HCT116 (cell line): ENCODE measurements at regions not wholly inside any gene's neighbourhood (a gene's known extent, or its start where the extent isn't known, plus 50 kb on each side); places are given as distances from the start of the nearest gene placed in this dataset.

ENCODE experiments used
- ATAC-seq: fragments of 200-7000 bp; cut with Tn5 transposase; 2 replicates; pipeline ENCODE4 v1.9.1; 2020; ENCODE audit warnings: mild to moderate bottlenecking, moderate library complexity
- BruUV-seq: library from RNA; stranded (reverse); fragments of 400-500 nt; replicated peaks from 2 replicates; lab custom pipeline; 2021; lab: Mats Ljungman, UMichigan
- CTCF ChIA-PET: fragments of 300-600 bp; sonication (Branson Sonifier 250); formaldehyde crosslinking; loops from one replicate; lab custom pipeline; 2021; ENCODE audit warnings: antibody characterized with exemption; lab: Charles Lee
- POLR2A ChIA-PET: fragments of 300-600, 350-600 bp; sonication (Branson Sonifier 250); formaldehyde crosslinking; loops from one replicate; lab custom pipeline; 2021; ENCODE audit warnings: antibody characterized with exemption; lab: Charles Lee
- RAD21 ChIA-PET, 2 experiments: fragments of 300-600 bp; sonication (Branson Sonifier 250); formaldehyde crosslinking; loops; one replicate each; lab custom pipeline; 2023; ENCODE audit warnings: low total read pairs in 2 of 2; ENCODE audit not compliant: uncharacterized antibody in 2 of 2, unreplicated experiment in 2 of 2, low non-redundant PET in 1 of 2; lab: Charles Lee
- DNase-seq: peaks from one replicate; pipeline ENCODE4 v3.0.0-alpha.2; 2010; ENCODE audit warnings: low read depth, low spot score
- H2AFZ ChIP-seq: fragments of 200-600 bp; shearing (Covaris generic), sonication (generic); 2 replicates; pipeline ENCODE4 v1.6.1; 2017; ENCODE audit warnings: low read depth, mixed run types, mixed read lengths, antibody characterized with exemption, low read length; ENCODE audit not compliant: poor library complexity, severe bottlenecking
- H3K27ac ChIP-seq: 2 replicates; pipeline ENCODE4 v1.5.1; 2012; ENCODE audit warnings: low read depth, low read length
- H3K27me3 ChIP-seq: fragments of 200-600 bp; sonication (generic); 2 replicates; pipeline ENCODE4 v1.6.1; 2016; ENCODE audit warnings: mixed run types, low read length, mixed read lengths; ENCODE audit not compliant: insufficient read depth
- H3K36me3 ChIP-seq, 2 experiments: fragments of 200-500 bp in 1 of 2; fragments of 200-600 bp in 1 of 2; sonication (Bioruptor generic) in 1 of 2; sonication (generic) in 1 of 2; 2 replicates each; pipeline versions ENCODE4 v1.5.1 to v1.6.1; 2014 to 2016; ENCODE audit warnings: low read length in 2 of 2, inconsistent platforms in 1 of 2, mixed read lengths in 1 of 2, mixed run types in 1 of 2; ENCODE audit not compliant: insufficient read depth in 2 of 2, control insufficient read depth in 1 of 2
- H3K4me1 ChIP-seq, 2 experiments: fragments of 200-600 bp in 1 of 2; sonication (generic) in 1 of 2; 2 replicates each; pipeline versions ENCODE4 v1.5.1 to v1.6.1; 2012 to 2017; ENCODE audit warnings: low read length in 2 of 2, inconsistent platforms in 1 of 2, mild to moderate bottlenecking in 1 of 2, mixed read lengths in 1 of 2, mixed run types in 1 of 2, moderate library complexity in 1 of 2; ENCODE audit not compliant: insufficient read depth in 2 of 2, control insufficient read depth in 1 of 2
- H3K4me2 ChIP-seq: fragments of 200-600 bp; sonication (generic); 2 replicates; pipeline ENCODE4 v1.6.1; 2017; ENCODE audit warnings: mixed run types, low read length, mixed read lengths
- H3K4me3 ChIP-seq, 2 experiments: fragments of 200-600 bp in 1 of 2; sonication (generic) in 1 of 2; replicated peaks in 1 of 2; 2 replicates each; pipeline ENCODE4 v1.5.1; 2011 to 2016; ENCODE audit warnings: low read length in 2 of 2, control low read depth in 1 of 2, low read depth in 1 of 2, mild to moderate bottlenecking in 1 of 2, mixed read lengths in 1 of 2, mixed run types in 1 of 2
- H3K79me2 ChIP-seq: fragments of 200-600 bp; sonication (generic); 2 replicates; pipeline ENCODE4 v1.6.1; 2017; ENCODE audit warnings: mild to moderate bottlenecking, mixed run types, low read length, moderate library complexity, mixed read lengths; ENCODE audit not compliant: insufficient read depth
- H3K9ac ChIP-seq: fragments of 200-600 bp; sonication (generic); 2 replicates; pipeline ENCODE4 v1.6.1; 2016; ENCODE audit warnings: low read length, mixed read lengths
- H3K9me2 ChIP-seq: fragments of 200-600 bp; sonication (generic), shearing (Covaris generic); 2 replicates; pipeline ENCODE4 v1.6.1; 2017; ENCODE audit warnings: mixed run types, mild to moderate bottlenecking, moderate library complexity; ENCODE audit not compliant: insufficient read depth
- H3K9me3 ChIP-seq, 2 experiments: fragments of 200-500 bp in 1 of 2; fragments of 200-600 bp in 1 of 2; sonication (Bioruptor generic) in 1 of 2; sonication (generic) in 1 of 2; 2 replicates each; pipeline ENCODE4 v1.6.1; 2014 to 2017; ENCODE audit warnings: low read length in 2 of 2, mixed read lengths in 2 of 2, inconsistent platforms in 1 of 2, low read depth in 1 of 2, mild to moderate bottlenecking in 1 of 2, mixed run types in 1 of 2, moderate library complexity in 1 of 2; ENCODE audit not compliant: control insufficient read depth in 1 of 2, insufficient read depth in 1 of 2
- H4K20me1 ChIP-seq: fragments of 200-600 bp; sonication (generic), shearing (Covaris generic); 2 replicates; pipeline ENCODE4 v1.6.1; 2017; ENCODE audit warnings: mixed run types, mild to moderate bottlenecking, moderate library complexity; ENCODE audit not compliant: insufficient read depth
- CEBPB ChIP-seq: IDR thresholded peaks from 2 replicates; pipeline ENCODE4 v1.6.1; 2012; ENCODE audit warnings: low read depth
- EGR1 ChIP-seq: IDR thresholded peaks from 2 replicates; pipeline ENCODE4 v1.6.1; 2012; ENCODE audit warnings: low read depth
- ELF1 ChIP-seq: IDR thresholded peaks from 2 replicates; pipeline ENCODE4 v1.6.1; 2012; ENCODE audit warnings: low read depth, borderline replicate concordance
- EZH2phosphoT487 ChIP-seq: fragments of 200-600 bp; IDR thresholded peaks from 2 replicates; pipeline ENCODE4 v1.6.1; 2018; ENCODE audit warnings: antibody characterized with exemption, borderline replicate concordance
- FOSL1 ChIP-seq: IDR thresholded peaks from 2 replicates; pipeline ENCODE4 v1.6.1; 2012; ENCODE audit warnings: low read depth
- JUND ChIP-seq: IDR thresholded peaks from 2 replicates; pipeline ENCODE4 v1.6.1; 2012
- POLR2A ChIP-seq: IDR thresholded peaks from 2 replicates; pipeline ENCODE4 v1.7.0; 2011; ENCODE audit warnings: borderline replicate concordance; ENCODE audit not compliant: insufficient read depth, insufficient read length; ENCODE audit errors: extremely low read depth
- SIN3A ChIP-seq: IDR thresholded peaks from 2 replicates; pipeline ENCODE4 v1.6.1; 2012; ENCODE audit warnings: low read depth
- SRF ChIP-seq: IDR thresholded peaks from 2 replicates; pipeline ENCODE4 v1.6.1; 2012; ENCODE audit warnings: low read depth
- YY1 ChIP-seq: IDR thresholded peaks from 2 replicates; pipeline ENCODE4 v1.6.1; 2011; ENCODE audit warnings: low read length, low read depth, moderate library complexity, mild to moderate bottlenecking; ENCODE audit not compliant: insufficient replicate concordance; ENCODE audit errors: extremely low read depth
- ZFX ChIP-seq: fragments of 450-650 bp; IDR thresholded peaks from 2 replicates; pipeline ENCODE4 v1.6.1; 2017
- ZNF274 ChIP-seq: fragments of 200-500 bp; sonication (Bioruptor generic); IDR thresholded peaks from 2 replicates; pipeline ENCODE4 v1.6.1; 2014; ENCODE audit warnings: mild to moderate bottlenecking, low read depth, low read length, inconsistent platforms
- intact Hi-C: fragments of 100-400 bp; cut with micrococcal nuclease; formaldehyde crosslinking; loops from 2 replicates; pipeline ENCODE4 v1.10.0; 2022
- TF ChIP-seq, protein P1 (sequence below): IDR thresholded peaks from 2 replicates; pipeline ENCODE4 v1.6.1; 2011; ENCODE audit warnings: mild to moderate bottlenecking, low read length, moderate library complexity; ENCODE audit not compliant: insufficient replicate concordance; ENCODE audit errors: extremely low read depth
- TF ChIP-seq, protein P2 (sequence below): IDR thresholded peaks from 2 replicates; pipeline ENCODE4 v1.6.1; 2012

DNA sequence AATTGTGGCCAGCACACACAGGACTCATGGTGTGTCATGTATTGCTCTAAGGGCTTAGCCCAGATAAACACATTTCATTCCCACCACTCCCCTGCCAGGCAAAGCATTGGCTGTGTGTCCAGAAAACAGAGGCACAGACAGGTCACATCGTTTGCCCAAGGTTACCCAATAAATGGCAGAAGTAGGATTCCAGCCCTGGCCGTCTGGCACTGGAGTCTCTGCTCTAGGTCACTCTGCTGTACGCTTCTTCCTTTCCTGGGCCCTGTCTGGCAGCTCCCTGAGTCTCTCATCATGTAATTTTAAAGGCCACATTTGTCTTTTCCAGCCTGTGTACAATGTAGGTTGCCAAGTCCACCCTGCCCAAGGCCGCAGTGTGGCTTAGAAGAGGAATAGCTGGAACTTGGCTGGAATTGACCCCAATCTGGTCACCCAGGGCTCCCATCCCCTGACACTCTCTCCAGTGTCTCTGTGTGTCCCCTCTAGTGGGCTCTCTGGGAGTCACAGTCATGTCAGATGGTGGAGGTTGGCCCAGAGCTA, 264.5 kb upstream of the TSHZ3 start:
- DNase-seq, result no peak
- Histone ChIP-seq H3K27ac (no peak overlapping the region), H3K9me3 (peaks cover 4 to 26% of the 10 kb centered on the region in 2 experiments; a peak in 2 of 4 replicates)
- BruUV-seq, result no TSS peak
- TF ChIP-seq SRF (no peak), YY1 (no peak), EZH2phosphoT487 (no peak), EGR1 (no peak), FOSL1 (no peak), JUND (no peak), SIN3A (no peak), CEBPB (no peak), ZNF274 (no peak), ZFX (no peak), POLR2A (no peak), ELF1 (no peak)
- TF ChIP-seq, protein P1, sequence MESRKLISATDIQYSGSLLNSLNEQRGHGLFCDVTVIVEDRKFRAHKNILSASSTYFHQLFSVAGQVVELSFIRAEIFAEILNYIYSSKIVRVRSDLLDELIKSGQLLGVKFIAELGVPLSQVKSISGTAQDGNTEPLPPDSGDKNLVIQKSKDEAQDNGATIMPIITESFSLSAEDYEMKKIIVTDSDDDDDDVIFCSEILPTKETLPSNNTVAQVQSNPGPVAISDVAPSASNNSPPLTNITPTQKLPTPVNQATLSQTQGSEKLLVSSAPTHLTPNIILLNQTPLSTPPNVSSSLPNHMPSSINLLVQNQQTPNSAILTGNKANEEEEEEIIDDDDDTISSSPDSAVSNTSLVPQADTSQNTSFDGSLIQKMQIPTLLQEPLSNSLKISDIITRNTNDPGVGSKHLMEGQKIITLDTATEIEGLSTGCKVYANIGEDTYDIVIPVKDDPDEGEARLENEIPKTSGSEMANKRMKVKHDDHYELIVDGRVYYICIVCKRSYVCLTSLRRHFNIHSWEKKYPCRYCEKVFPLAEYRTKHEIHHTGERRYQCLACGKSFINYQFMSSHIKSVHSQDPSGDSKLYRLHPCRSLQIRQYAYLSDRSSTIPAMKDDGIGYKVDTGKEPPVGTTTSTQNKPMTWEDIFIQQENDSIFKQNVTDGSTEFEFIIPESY, result no peak
- TF ChIP-seq, protein P2, sequence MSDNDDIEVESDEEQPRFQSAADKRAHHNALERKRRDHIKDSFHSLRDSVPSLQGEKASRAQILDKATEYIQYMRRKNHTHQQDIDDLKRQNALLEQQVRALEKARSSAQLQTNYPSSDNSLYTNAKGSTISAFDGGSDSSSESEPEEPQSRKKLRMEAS, result no peak
- TF ChIP-seq, all 23 proteins: peak for 0
- ChIA-PET RAD21 (no interaction called here), CTCF (no interaction called here), POLR2A (no interaction called here)
- Histone ChIP-seq H3K4me3 (no peak overlapping the region), H3K79me2 (no peaks in the 10 kb centered on the region), H3K9me2 (no peaks in the 10 kb centered on the region), H2AFZ (no peak overlapping the region), H3K9ac (no peak overlapping the region), H4K20me1 (no peaks in the 10 kb centered on the region), H3K4me1 (no peaks in the 10 kb centered on the region), H3K36me3 (no peaks in the 10 kb centered on the region), H3K4me2 (no peak overlapping the region), H3K27me3 (no peaks in the 10 kb centered on the region)
- ATAC-seq, result no peak
- intact Hi-C loops, result no loop called here
